OCI-LY3 (cell line): ENCODE measurements at regions not wholly inside any gene's neighbourhood (a gene's known extent, or its start where the extent isn't known, plus 50 kb on each side); places are given as distances from the start of the nearest gene placed in this dataset.

Experiments used
- H2AFZ ChIP-seq: fragments of 200-600, 300-600 bp; shearing (Covaris generic); 2 replicates; pipeline ENCODE4 v1.6.0; 2014; ENCODE audit warnings: antibody characterized with exemption, low read depth, low read length
- H3K27ac ChIP-seq: fragments of 200-600, 300-600 bp; sonication (generic); 2 replicates; pipeline ENCODE4 v1.5.1; 2014; ENCODE audit warnings: mild to moderate bottlenecking, low read length, moderate library complexity, mixed read lengths
- H3K27me3 ChIP-seq: fragments of 200-600, 300-600 bp; sonication (generic); 2 replicates; pipeline ENCODE4 v1.6.1; 2014; ENCODE audit warnings: low read depth, low read length, mixed read lengths
- H3K36me3 ChIP-seq: fragments of 200-600, 300-600 bp; sonication (generic); replicated peaks from 2 replicates; pipeline ENCODE3; 2014; ENCODE audit warnings: low read depth, low read length, mixed read lengths
- H3K4me1 ChIP-seq: fragments of 300-600, 200-600 bp; sonication (generic); 2 replicates; pipeline ENCODE4 v1.6.1; 2014; ENCODE audit warnings: low read length, mixed read lengths
- H3K4me2 ChIP-seq: fragments of 200-600, 300-600 bp; sonication (generic); 2 replicates; pipeline ENCODE4 v1.6.1; 2014; ENCODE audit warnings: low read length, mixed read lengths
- H3K4me3 ChIP-seq: fragments of 300-600, 200-600 bp; sonication (generic); 2 replicates; pipeline ENCODE4 v1.5.1; 2014; ENCODE audit warnings: antibody characterized with exemption, mild to moderate bottlenecking, low read length, moderate library complexity
- H3K79me2 ChIP-seq: fragments of 300-600, 200-600 bp; shearing (Covaris generic); 2 replicates; pipeline ENCODE4 v1.6.1; 2014; ENCODE audit warnings: mild to moderate bottlenecking, low read length, mixed read lengths
- H3K9ac ChIP-seq: fragments of 300-600, 200-600 bp; shearing (Covaris generic); 2 replicates; pipeline ENCODE4 v1.6.0; 2014; ENCODE audit warnings: mild to moderate bottlenecking, low read length, moderate library complexity
- H3K9me3 ChIP-seq: fragments of 200-600, 300-600 bp; shearing (Covaris generic); 2 replicates; pipeline ENCODE4 v1.6.1; 2014; ENCODE audit warnings: low read length, mixed read lengths; ENCODE audit not compliant: insufficient read depth
- H4K20me1 ChIP-seq: fragments of 200-600, 300-600 bp; sonication (generic); 2 replicates; pipeline ENCODE4 v1.6.1; 2016; ENCODE audit warnings: low read length, mixed read lengths; ENCODE audit not compliant: insufficient read depth
- EZH2phosphoT487 ChIP-seq: fragments of 200-600 bp; shearing (Covaris generic); IDR thresholded peaks from 2 replicates; pipeline ENCODE4 v1.6.1; 2018; ENCODE audit warnings: antibody characterized with exemption, mixed run types, low read depth
- TF ChIP-seq, protein P1 (sequence below): fragments of 200-600, 300-600 bp; sonication (generic); IDR thresholded peaks from 2 replicates; pipeline ENCODE4 v1.5.1; 2014; ENCODE audit warnings: antibody characterized with exemption, low read length, low read depth

DNA sequence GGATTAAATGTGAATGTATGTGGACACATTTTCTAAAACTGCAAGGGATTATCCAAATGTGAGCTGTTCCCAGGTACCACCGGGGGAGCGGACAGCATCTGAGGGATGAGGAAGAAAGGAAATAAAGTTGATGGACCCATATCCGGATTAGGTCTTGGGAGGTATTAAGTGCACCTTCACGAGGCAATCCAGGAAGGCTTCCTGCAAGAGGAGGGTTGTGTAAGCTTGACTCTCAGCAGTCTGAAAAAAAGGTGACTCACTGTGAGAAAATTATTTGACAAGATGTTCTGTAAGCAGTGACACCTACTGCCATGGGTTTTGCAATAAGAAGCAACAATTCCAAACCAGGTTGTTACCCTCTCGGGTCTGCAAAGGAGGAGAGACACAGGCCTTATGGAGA is 55.0 kb upstream of the LRFN2 start:
- peaks cover 35% of the 10 kb centered on the region for H3K27me3 ChIP-seq
- H3K27ac ChIP-seq: no peak overlapping the region
- no peaks in the 10 kb centered on the region for H3K9me3 ChIP-seq
- TF ChIP-seq EZH2phosphoT487: no peak
- TF ChIP-seq, protein P1, sequence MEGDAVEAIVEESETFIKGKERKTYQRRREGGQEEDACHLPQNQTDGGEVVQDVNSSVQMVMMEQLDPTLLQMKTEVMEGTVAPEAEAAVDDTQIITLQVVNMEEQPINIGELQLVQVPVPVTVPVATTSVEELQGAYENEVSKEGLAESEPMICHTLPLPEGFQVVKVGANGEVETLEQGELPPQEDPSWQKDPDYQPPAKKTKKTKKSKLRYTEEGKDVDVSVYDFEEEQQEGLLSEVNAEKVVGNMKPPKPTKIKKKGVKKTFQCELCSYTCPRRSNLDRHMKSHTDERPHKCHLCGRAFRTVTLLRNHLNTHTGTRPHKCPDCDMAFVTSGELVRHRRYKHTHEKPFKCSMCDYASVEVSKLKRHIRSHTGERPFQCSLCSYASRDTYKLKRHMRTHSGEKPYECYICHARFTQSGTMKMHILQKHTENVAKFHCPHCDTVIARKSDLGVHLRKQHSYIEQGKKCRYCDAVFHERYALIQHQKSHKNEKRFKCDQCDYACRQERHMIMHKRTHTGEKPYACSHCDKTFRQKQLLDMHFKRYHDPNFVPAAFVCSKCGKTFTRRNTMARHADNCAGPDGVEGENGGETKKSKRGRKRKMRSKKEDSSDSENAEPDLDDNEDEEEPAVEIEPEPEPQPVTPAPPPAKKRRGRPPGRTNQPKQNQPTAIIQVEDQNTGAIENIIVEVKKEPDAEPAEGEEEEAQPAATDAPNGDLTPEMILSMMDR: no peak
- no peaks in the 10 kb centered on the region for H4K20me1 ChIP-seq
- no peaks in the 10 kb centered on the region for H3K36me3 ChIP-seq
- no peak overlapping the region for H3K4me3 ChIP-seq
- H3K4me1 ChIP-seq: no peaks in the 10 kb centered on the region
- H3K4me2 ChIP-seq: no peak overlapping the region
- no peak overlapping the region for H3K9ac ChIP-seq
- no peaks in the 10 kb centered on the region for H3K79me2 ChIP-seq
- H2AFZ ChIP-seq: no peak overlapping the region

DNA sequence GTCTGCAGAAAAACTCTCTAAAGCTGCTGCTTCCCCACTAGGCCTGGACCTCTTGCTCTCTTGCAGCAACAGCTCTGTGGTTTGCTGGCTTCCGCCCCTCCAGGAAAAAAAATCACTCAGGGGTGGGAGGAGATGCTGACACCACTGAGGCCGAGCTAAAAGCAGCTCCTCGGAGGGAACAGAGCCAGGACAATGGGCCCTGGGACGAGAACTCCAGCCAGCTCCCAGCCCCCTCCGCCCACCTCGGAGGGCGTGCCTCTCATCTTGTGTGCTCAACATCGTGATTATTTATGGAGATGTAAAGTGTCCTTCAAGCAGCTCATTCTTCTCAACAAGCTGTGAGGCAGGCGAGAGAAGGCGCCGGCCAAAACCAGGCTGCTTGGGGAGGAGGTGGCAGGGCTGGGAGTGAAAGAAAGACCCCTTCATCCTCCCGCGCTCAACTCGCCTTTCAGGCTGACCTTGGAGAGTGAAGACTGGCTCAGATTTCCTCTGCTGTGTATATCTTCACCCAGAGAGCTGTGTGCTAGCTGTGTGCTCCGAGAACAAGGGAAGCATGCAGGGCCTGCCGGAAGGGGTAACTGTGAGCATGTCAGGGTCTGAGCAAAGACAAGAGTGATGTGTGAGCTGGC is 53.5 kb upstream of the LRFN2 start:
- Histone ChIP-seq H3K9ac (no peak overlapping the region), H3K79me2 (no peaks in the 10 kb centered on the region), H3K4me3 (no peak overlapping the region), H3K27me3 (peaks cover 23% of the 10 kb centered on the region), H3K9me3 (no peaks in the 10 kb centered on the region), H3K27ac (no peak overlapping the region), H4K20me1 (no peaks in the 10 kb centered on the region), H2AFZ (no peak overlapping the region), H3K4me2 (no peak overlapping the region), H3K36me3 (no peaks in the 10 kb centered on the region), H3K4me1 (no peaks in the 10 kb centered on the region)
- TF ChIP-seq, protein P1: no peak
- no peak for TF ChIP-seq EZH2phosphoT487
